ENCODE measurements at regions not wholly inside any gene's neighbourhood (a gene's known extent, or its start where the extent isn't known, plus 50 kb on each side); places are given as distances from the start of the nearest gene placed in this dataset.
A peak's percentile ranks its signal among the peaks of the same experiment; 100 is the strongest.

DNA sequence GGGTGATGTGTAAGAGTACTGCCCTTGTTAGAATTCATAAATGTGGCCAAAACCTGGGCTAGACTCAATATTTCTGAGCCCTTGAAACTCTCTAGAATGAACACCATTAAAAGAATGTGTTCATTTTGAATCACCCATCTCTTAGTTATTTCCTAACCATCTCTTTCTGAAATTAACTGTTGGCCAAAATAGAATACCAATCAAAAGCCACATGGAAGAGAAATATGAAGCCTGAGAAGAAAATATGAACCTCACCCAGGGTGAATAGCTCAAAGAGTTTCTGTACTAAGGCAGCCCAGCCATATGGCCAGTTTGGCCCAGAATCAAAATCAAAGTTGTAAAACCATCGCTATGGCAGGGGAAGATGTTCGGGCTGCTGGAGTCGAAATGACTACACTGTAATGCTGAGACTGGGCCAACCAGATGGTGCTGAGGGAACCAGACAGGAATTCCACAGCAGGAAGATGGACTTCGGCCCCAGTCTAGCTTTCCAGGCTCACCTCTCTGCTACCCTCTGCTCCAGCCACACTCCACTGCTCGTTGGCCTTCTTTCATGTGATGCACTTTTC is 154.3 kb upstream of the ZFHX3 start:
- no peak for TF ChIP-seq CSDC2 (CRISPR knock-in tag; IDR thresholded peaks at IDR 0.05)
- TF ChIP-seq ESRRG (CRISPR knock-in tag; IDR thresholded peaks at IDR 0.05), result no peak
- no peak for TF ChIP-seq ZC3H10 (CRISPR knock-in tag; IDR thresholded peaks at IDR 0.05)
- ATAC-seq, result peak; percentile 96

DNA sequence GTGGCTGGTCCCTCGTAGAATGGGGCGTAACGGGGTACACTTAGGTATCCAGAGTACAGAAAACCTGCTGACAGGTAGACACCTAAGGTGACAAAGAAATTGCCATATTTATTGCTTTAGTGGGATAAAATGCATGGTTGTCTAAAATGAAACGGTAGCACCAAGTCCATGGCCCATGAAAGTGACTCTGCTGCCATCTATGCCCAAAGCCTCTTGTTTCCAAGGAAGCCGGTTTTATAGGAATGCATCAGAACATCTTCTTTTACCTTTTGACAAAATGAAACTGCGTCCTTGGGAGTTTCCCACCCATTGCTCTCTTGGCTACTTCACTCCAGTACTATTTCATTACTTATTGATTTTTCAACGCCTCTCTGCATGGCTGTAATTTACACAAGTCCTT is 151.3 kb upstream of the ZFHX3 start:
- no peak for ATAC-seq
- TF ChIP-seq GLIS3 (CRISPR knock-in tag; IDR thresholded peaks at IDR 0.05) (no peak), ZNF8 (CRISPR knock-in tag; IDR thresholded peaks at IDR 0.05) (no peak), PPARA (CRISPR knock-in tag; IDR thresholded peaks at IDR 0.05; ENCODE audit: borderline replicate concordance) (no peak), ISL1 (CRISPR knock-in tag; IDR thresholded peaks at IDR 0.05) (no peak), ZFP30 (CRISPR knock-in tag; IDR thresholded peaks at IDR 0.05) (no peak), CSDC2 (CRISPR knock-in tag; IDR thresholded peaks at IDR 0.05) (no peak), ZNF565 (CRISPR knock-in tag; conservative IDR thresholded peaks at IDR 0.05; ENCODE audit: low read depth) (no peak), RARB (CRISPR knock-in tag; IDR thresholded peaks at IDR 0.05) (no peak), OSR1 (CRISPR knock-in tag; IDR thresholded peaks at IDR 0.05) (no peak), TOX (CRISPR knock-in tag; IDR thresholded peaks at IDR 0.05; ENCODE audit: borderline replicate concordance) (no peak)
- TF ChIP-seq, protein P1, sequence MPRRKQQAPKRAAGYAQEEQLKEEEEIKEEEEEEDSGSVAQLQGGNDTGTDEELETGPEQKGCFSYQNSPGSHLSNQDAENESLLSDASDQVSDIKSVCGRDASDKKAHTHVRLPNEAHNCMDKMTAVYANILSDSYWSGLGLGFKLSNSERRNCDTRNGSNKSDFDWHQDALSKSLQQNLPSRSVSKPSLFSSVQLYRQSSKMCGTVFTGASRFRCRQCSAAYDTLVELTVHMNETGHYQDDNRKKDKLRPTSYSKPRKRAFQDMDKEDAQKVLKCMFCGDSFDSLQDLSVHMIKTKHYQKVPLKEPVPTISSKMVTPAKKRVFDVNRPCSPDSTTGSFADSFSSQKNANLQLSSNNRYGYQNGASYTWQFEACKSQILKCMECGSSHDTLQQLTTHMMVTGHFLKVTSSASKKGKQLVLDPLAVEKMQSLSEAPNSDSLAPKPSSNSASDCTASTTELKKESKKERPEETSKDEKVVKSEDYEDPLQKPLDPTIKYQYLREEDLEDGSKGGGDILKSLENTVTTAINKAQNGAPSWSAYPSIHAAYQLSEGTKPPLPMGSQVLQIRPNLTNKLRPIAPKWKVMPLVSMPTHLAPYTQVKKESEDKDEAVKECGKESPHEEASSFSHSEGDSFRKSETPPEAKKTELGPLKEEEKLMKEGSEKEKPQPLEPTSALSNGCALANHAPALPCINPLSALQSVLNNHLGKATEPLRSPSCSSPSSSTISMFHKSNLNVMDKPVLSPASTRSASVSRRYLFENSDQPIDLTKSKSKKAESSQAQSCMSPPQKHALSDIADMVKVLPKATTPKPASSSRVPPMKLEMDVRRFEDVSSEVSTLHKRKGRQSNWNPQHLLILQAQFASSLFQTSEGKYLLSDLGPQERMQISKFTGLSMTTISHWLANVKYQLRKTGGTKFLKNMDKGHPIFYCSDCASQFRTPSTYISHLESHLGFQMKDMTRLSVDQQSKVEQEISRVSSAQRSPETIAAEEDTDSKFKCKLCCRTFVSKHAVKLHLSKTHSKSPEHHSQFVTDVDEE (CRISPR knock-in tag; IDR thresholded peaks at IDR 0.05), result no peak
- TF ChIP-seq, protein P2, sequence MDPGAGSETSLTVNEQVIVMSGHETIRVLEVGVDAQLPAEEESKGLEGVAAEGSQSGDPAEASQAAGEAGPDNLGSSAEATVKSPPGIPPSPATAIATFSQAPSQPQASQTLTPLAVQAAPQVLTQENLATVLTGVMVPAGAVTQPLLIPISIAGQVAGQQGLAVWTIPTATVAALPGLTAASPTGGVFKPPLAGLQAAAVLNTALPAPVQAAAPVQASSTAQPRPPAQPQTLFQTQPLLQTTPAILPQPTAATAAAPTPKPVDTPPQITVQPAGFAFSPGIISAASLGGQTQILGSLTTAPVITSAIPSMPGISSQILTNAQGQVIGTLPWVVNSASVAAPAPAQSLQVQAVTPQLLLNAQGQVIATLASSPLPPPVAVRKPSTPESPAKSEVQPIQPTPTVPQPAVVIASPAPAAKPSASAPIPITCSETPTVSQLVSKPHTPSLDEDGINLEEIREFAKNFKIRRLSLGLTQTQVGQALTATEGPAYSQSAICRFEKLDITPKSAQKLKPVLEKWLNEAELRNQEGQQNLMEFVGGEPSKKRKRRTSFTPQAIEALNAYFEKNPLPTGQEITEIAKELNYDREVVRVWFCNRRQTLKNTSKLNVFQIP (CRISPR knock-in tag; IDR thresholded peaks at IDR 0.05; ENCODE audit: borderline replicate concordance, low read depth), result no peak
- TF ChIP-seq, protein P3, sequence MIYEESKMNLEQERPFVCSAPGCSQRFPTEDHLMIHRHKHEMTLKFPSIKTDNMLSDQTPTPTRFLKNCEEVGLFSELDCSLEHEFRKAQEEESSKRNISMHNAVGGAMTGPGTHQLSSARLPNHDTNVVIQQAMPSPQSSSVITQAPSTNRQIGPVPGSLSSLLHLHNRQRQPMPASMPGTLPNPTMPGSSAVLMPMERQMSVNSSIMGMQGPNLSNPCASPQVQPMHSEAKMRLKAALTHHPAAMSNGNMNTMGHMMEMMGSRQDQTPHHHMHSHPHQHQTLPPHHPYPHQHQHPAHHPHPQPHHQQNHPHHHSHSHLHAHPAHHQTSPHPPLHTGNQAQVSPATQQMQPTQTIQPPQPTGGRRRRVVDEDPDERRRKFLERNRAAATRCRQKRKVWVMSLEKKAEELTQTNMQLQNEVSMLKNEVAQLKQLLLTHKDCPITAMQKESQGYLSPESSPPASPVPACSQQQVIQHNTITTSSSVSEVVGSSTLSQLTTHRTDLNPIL (CRISPR knock-in tag; IDR thresholded peaks at IDR 0.05; ENCODE audit: low read depth), result no peak
- TF ChIP-seq, protein P4, sequence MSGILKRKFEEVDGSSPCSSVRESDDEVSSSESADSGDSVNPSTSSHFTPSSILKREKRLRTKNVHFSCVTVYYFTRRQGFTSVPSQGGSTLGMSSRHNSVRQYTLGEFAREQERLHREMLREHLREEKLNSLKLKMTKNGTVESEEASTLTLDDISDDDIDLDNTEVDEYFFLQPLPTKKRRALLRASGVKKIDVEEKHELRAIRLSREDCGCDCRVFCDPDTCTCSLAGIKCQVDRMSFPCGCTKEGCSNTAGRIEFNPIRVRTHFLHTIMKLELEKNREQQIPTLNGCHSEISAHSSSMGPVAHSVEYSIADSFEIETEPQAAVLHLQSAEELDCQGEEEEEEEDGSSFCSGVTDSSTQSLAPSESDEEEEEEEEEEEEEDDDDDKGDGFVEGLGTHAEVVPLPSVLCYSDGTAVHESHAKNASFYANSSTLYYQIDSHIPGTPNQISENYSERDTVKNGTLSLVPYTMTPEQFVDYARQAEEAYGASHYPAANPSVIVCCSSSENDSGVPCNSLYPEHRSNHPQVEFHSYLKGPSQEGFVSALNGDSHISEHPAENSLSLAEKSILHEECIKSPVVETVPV (CRISPR knock-in tag; IDR thresholded peaks at IDR 0.05), result no peak

DNA sequence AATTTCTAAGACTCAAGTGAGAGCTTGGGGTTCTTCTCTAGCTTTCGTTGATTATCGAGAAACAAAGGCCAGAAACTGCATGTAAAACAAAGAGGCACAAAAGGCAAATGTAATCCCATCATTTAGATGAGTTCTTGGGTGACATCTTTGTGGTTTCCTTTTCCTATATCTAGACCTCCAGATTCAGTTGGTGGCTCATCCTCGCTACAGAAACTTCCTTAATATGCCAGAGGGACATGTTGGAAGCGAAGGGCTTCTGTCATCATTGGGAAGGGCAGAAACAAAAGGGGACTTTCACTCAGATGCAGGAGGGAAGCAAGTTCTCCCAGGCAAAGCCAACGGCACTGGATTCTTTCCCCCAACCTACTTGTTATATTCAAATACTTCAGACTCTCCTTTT is 150.6 kb upstream of the ZFHX3 start:
- TF ChIP-seq ZFP3 (CRISPR knock-in tag; IDR thresholded peaks at IDR 0.05), result no peak
- TF ChIP-seq ZNF8 (CRISPR knock-in tag; IDR thresholded peaks at IDR 0.05), result no peak
- TF ChIP-seq RARB (CRISPR knock-in tag; IDR thresholded peaks at IDR 0.05), result no peak
- no peak for TF ChIP-seq SNAI2 (CRISPR knock-in tag; IDR thresholded peaks at IDR 0.05)
- TF ChIP-seq CSDC2 (CRISPR knock-in tag; IDR thresholded peaks at IDR 0.05), result no peak
- TF ChIP-seq, protein P1 (CRISPR knock-in tag; IDR thresholded peaks at IDR 0.05), result no peak
- TF ChIP-seq TOX (CRISPR knock-in tag; IDR thresholded peaks at IDR 0.05; ENCODE audit: borderline replicate concordance), result no peak
- TF ChIP-seq, protein P2 (CRISPR knock-in tag; IDR thresholded peaks at IDR 0.05; ENCODE audit: borderline replicate concordance, low read depth), result no peak
- TF ChIP-seq ZNF565 (CRISPR knock-in tag; conservative IDR thresholded peaks at IDR 0.05; ENCODE audit: low read depth), result no peak
- no peak for TF ChIP-seq ZFP30 (CRISPR knock-in tag; IDR thresholded peaks at IDR 0.05)
- TF ChIP-seq ARNTL (CRISPR knock-in tag; IDR thresholded peaks at IDR 0.05; ENCODE audit: borderline replicate concordance, low read depth), result no peak
- TF ChIP-seq GLIS3 (CRISPR knock-in tag; IDR thresholded peaks at IDR 0.05), result no peak
- TF ChIP-seq, protein P4 (CRISPR knock-in tag; IDR thresholded peaks at IDR 0.05), result no peak
- ATAC-seq, result no peak

Data from SK-N-SH treated with all-trans-retinoic acid at 6 μM for 48 hours (cell line).